ENCODE measurements at regions not wholly inside any gene's neighbourhood (a gene's known extent, or its start where the extent isn't known, plus 50 kb on each side); places are given as distances from the start of the nearest gene placed in this dataset.

GRCh38 chr3:87126321-87126720 lies 100.8 kb upstream of the CHMP2B start:
- Histone ChIP-seq H3K36me3 (ENCODE audit: control insufficient read depth in 2 of 2, extremely low read depth in 1 of 2, insufficient read depth in 2 of 2, low read length in 2 of 2) (no peaks in the 10 kb centered on the region), H3K27me3 (ENCODE audit: control insufficient read depth in 2 of 2, insufficient read depth in 2 of 2, low read length in 2 of 2) (no peaks in the 10 kb centered on the region), H2AFZ (ENCODE audit: low read depth, low read length) (no peak overlapping the region), H3K9me3 (replicated peaks; ENCODE audit: control insufficient read depth, insufficient read depth, low read length) (no peaks in the 10 kb centered on the region), H3K4me1 (ENCODE audit: control insufficient read depth, extremely low read depth, insufficient read depth, low read length) (no peaks in the 10 kb centered on the region), H3K79me2 (ENCODE audit: control insufficient read depth, insufficient read depth, low read length) (no peaks in the 10 kb centered on the region), H3K9me1 (replicated peaks; ENCODE audit: control insufficient read depth, extremely low read depth, insufficient read depth, low read length) (no peaks in the 10 kb centered on the region), H3K4me2 (ENCODE audit: insufficient read depth, low read length) (no peak overlapping the region), H3K4me3 (replicated peaks in 1 of 3; ENCODE audit: insufficient read depth in 1 of 3, low read depth in 1 of 3, low read length in 3 of 3) (no peak overlapping the region), H3K27ac (ENCODE audit: insufficient read depth, low read depth, low read length) (no peak overlapping the region), H3K9ac (replicated peaks; ENCODE audit: extremely low read depth, insufficient read depth, low read length) (no peak overlapping the region), H4K20me1 (replicated peaks; ENCODE audit: control insufficient read depth, extremely low read depth, insufficient read depth, low read length) (no peaks in the 10 kb centered on the region)
- FAIRE-seq: no peak
- BruUV-seq (replicated peaks): no TSS peak
- intact Hi-C loops (cut with micrococcal nuclease) (no loop called here), dilution Hi-C loops (cut with MboI; ENCODE audit: extremely low pct_ligation_motif_present, low sequenced_read_pairs) (no loop called here)
- ChIA-PET POLR2A (no interaction called here), CTCF (no interaction called here)
- TF ChIP-seq FOS (IDR thresholded peaks at IDR 0.05; ENCODE audit: borderline replicate concordance, insufficient read depth, low read length) (no peak), GATA2 (IDR thresholded peaks at IDR 0.05; ENCODE audit: insufficient read depth, insufficient read length, low read depth, low read length) (no peak), JUN (IDR thresholded peaks at IDR 0.05; ENCODE audit: borderline replicate concordance, insufficient read depth, insufficient read length, low read depth) (no peak), MYC (IDR thresholded peaks at IDR 0.05; ENCODE audit: low read depth, low read length) (no peak), POLR2AphosphoS5 (IDR thresholded peaks at IDR 0.05; ENCODE audit: insufficient read depth, low read depth, low read length) (no peak), POLR2A (IDR thresholded peaks at IDR 0.05; ENCODE audit: low read depth, low read length) (no peak), EZH2 (IDR thresholded peaks at IDR 0.05; ENCODE audit: borderline replicate concordance, low read depth, low read length, severe bottlenecking) (no peak)
- TF ChIP-seq, protein P1, sequence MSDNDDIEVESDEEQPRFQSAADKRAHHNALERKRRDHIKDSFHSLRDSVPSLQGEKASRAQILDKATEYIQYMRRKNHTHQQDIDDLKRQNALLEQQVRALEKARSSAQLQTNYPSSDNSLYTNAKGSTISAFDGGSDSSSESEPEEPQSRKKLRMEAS (IDR thresholded peaks at IDR 0.05; ENCODE audit: insufficient read depth, insufficient read length): no peak
- TF ChIP-seq, protein P2, sequence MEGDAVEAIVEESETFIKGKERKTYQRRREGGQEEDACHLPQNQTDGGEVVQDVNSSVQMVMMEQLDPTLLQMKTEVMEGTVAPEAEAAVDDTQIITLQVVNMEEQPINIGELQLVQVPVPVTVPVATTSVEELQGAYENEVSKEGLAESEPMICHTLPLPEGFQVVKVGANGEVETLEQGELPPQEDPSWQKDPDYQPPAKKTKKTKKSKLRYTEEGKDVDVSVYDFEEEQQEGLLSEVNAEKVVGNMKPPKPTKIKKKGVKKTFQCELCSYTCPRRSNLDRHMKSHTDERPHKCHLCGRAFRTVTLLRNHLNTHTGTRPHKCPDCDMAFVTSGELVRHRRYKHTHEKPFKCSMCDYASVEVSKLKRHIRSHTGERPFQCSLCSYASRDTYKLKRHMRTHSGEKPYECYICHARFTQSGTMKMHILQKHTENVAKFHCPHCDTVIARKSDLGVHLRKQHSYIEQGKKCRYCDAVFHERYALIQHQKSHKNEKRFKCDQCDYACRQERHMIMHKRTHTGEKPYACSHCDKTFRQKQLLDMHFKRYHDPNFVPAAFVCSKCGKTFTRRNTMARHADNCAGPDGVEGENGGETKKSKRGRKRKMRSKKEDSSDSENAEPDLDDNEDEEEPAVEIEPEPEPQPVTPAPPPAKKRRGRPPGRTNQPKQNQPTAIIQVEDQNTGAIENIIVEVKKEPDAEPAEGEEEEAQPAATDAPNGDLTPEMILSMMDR (IDR thresholded peaks at IDR 0.05; ENCODE audit: extremely low read depth in 1 of 2, insufficient read depth in 1 of 2, low read depth in 1 of 2, low read length in 2 of 2): no peak
- DNase-seq (ENCODE audit: low read depth, low spot score): no peak
